T-cell (primary cell): ENCODE measurements at regions not wholly inside any gene's neighbourhood (a gene's known extent, or its start where the extent isn't known, plus 50 kb on each side); places are given as distances from the start of the nearest gene placed in this dataset.
A peak's percentile ranks its signal among the peaks of the same experiment; 100 is the strongest.

Experiments used
- ATAC-seq, 4 experiments: fragments of 200-7000 bp in 3 of 4; fragments of 150-1000 bp in 1 of 4; cut with Tn5 transposase; replicated peaks in 1 of 4; 1 replicate in 3 of 4; 2 replicates in 1 of 4; pipeline ENCODE4 v1.10.0; 2021; ENCODE audit warnings: moderate library complexity in 3 of 4, mild to moderate bottlenecking in 2 of 4, moderate number of reproducible peaks in 1 of 4
- CTCF ChIA-PET, 2 donors: fragments of 300-600 bp; sonication (Branson Sonifier 250); formaldehyde crosslinking; loops; one replicate each; lab custom pipeline; 2022; ENCODE audit warnings: antibody characterized with exemption in 2 of 2; lab: Charles Lee
- POLR2A ChIA-PET, 2 donors: fragments of 300-600 bp; sonication (Branson Sonifier 250); formaldehyde crosslinking; loops; one replicate each; lab custom pipeline; 2022; ENCODE audit warnings: antibody characterized with exemption in 2 of 2; lab: Charles Lee
- DNase-seq, 35 experiments: peaks; one replicate each; pipeline versions ENCODE4 v3.0.0 to v3.0.0-alpha.2; 2013 to 2023
- H3K27ac ChIP-seq: one replicate; pipeline ENCODE4 v1.5.1; 2013; ENCODE audit warnings: low read length
- H3K27me3 ChIP-seq, 2 experiments: replicated peaks in 1 of 2; 1 replicate in 1 of 2; 2 replicates in 1 of 2; pipeline versions ENCODE4 v1.6.1 to v1.7.0; 2013; ENCODE audit warnings: low read length in 1 of 2, mixed read lengths in 1 of 2; ENCODE audit not compliant: control insufficient read depth in 2 of 2, insufficient read depth in 2 of 2; ENCODE audit errors: extremely low read depth in 1 of 2
- H3K36me3 ChIP-seq, 2 donors: 1 replicate in 1 of 2; 2 replicates in 1 of 2; pipeline versions ENCODE4 v1.6.1 to v1.7.0; 2013; ENCODE audit warnings: low read length in 1 of 2; ENCODE audit not compliant: control insufficient read depth in 2 of 2, insufficient read depth in 1 of 2; ENCODE audit errors: extremely low read depth in 1 of 2
- H3K4me1 ChIP-seq, 2 experiments: 1 replicate in 1 of 2; 2 replicates in 1 of 2; pipeline versions ENCODE4 v1.6.1 to v1.7.0; 2013; ENCODE audit warnings: low read length in 2 of 2, mixed read lengths in 1 of 2; ENCODE audit not compliant: insufficient read depth in 2 of 2, control insufficient read depth in 1 of 2; ENCODE audit errors: extremely low read depth in 1 of 2
- H3K4me3 ChIP-seq, 2 donors: 1 replicate in 1 of 2; 2 replicates in 1 of 2; pipeline versions ENCODE4 v1.5.1 to v1.7.0; 2013; ENCODE audit warnings: mild to moderate bottlenecking in 2 of 2, low read length in 1 of 2, moderate library complexity in 1 of 2; ENCODE audit not compliant: control insufficient read depth in 1 of 2; ENCODE audit errors: extremely low read depth in 1 of 2
- H3K9me3 ChIP-seq: 2 replicates; pipeline ENCODE4 v1.7.0; 2013
- H3K27ac Mint-ChIP-seq, 2 donors: one replicate each; pipeline ENCODE4 v1.8.0; 2020 to 2021; ENCODE audit warnings: mild to moderate bottlenecking in 2 of 2, mixed read lengths in 2 of 2
- H3K27me3 Mint-ChIP-seq, 2 donors: one replicate each; pipeline ENCODE4 v1.8.0; 2021 to 2022; ENCODE audit warnings: mixed read lengths in 2 of 2
- H3K36me3 Mint-ChIP-seq: one replicate; pipeline ENCODE4 v1.8.0; 2021; ENCODE audit warnings: mixed read lengths
- H3K4me1 Mint-ChIP-seq, 3 donors: one replicate each; pipeline ENCODE4 v1.8.0; 2020 to 2022; ENCODE audit warnings: mixed read lengths in 3 of 3, mild to moderate bottlenecking in 1 of 3
- H3K4me3 Mint-ChIP-seq, 3 donors: one replicate each; pipeline ENCODE4 v1.8.0; 2020 to 2022; ENCODE audit warnings: mild to moderate bottlenecking in 3 of 3, mixed read lengths in 3 of 3, moderate library complexity in 3 of 3
- H3K9me3 Mint-ChIP-seq, 3 donors: one replicate each; pipeline ENCODE4 v1.8.0; 2020 to 2022; ENCODE audit warnings: mixed read lengths in 3 of 3
- WGBS: methylation state at CpG from one replicate; pipeline ENCODE4 v1.1.5; 2013; ENCODE audit warnings: missing lambda C conversion rate; ENCODE audit not compliant: insufficient coverage; 5-methylcytosine and 5-hydroxymethylcytosine counted together

- H3K4me3 ChIP-seq, result no peak overlapping the region
- ChIA-PET POLR2A (no interaction called here), CTCF (no interaction called here)
- H3K9me3 Mint-ChIP-seq, result no peaks in the 10 kb centered on the region
- H3K27ac ChIP-seq, result no peak overlapping the region
- H3K27me3 ChIP-seq, result no peaks in the 10 kb centered on the region
- no peak overlapping the region for H3K4me3 Mint-ChIP-seq
- no peaks in the 10 kb centered on the region for H3K4me1 Mint-ChIP-seq
- H3K27ac Mint-ChIP-seq, result no peak overlapping the region
- no peak for DNase-seq
- H3K36me3 Mint-ChIP-seq, result no peaks in the 10 kb centered on the region
- 83% methylated on average over 1 of the region's 1 CpG for WGBS
- H3K27me3 Mint-ChIP-seq, result no peaks in the 10 kb centered on the region
- H3K4me1 ChIP-seq, result no peaks in the 10 kb centered on the region
- no peaks in the 10 kb centered on the region for H3K36me3 ChIP-seq
- H3K9me3 ChIP-seq, result no peaks in the 10 kb centered on the region
- ATAC-seq, result no peak
These were observed 340.2 kb downstream of the SLCO4C1 start for GRCh38 chr5:101955891-101956290.

- no peaks in the 10 kb centered on the region for H3K36me3 Mint-ChIP-seq
- Histone ChIP-seq H3K4me3 (no peak overlapping the region), H3K9me3 (no peaks in the 10 kb centered on the region), H3K4me1 (no peaks in the 10 kb centered on the region), H3K27ac (no peak overlapping the region), H3K36me3 (no peaks in the 10 kb centered on the region), H3K27me3 (no peaks in the 10 kb centered on the region)
- DNase-seq, result no peak
- POLR2A ChIA-PET, result no interaction called here
- no peak overlapping the region for H3K4me3 Mint-ChIP-seq
- no peaks in the 10 kb centered on the region for H3K9me3 Mint-ChIP-seq
- no peak for ATAC-seq
- no peak overlapping the region for H3K27ac Mint-ChIP-seq
- no peaks in the 10 kb centered on the region for H3K27me3 Mint-ChIP-seq
- H3K4me1 Mint-ChIP-seq, result no peaks in the 10 kb centered on the region
- CTCF ChIA-PET, result no interaction called here
These were observed 346.1 kb downstream of the SLCO4C1 start for GRCh38 chr5:101950019-101950418.

GRCh38 chr5:101948615-101949014 lies 347.5 kb downstream of the SLCO4C1 start:
- no peaks in the 10 kb centered on the region for H3K9me3 ChIP-seq
- H3K4me3 ChIP-seq, result no peak overlapping the region
- ATAC-seq, result no peak
- Mint-ChIP-seq H3K4me1 (no peaks in the 10 kb centered on the region), H3K27me3 (no peaks in the 10 kb centered on the region), H3K27ac (no peak overlapping the region), H3K9me3 (no peaks in the 10 kb centered on the region), H3K4me3 (no peak overlapping the region), H3K36me3 (no peaks in the 10 kb centered on the region)
- no peaks in the 10 kb centered on the region for H3K36me3 ChIP-seq
- no peak overlapping the region for H3K27ac ChIP-seq
- H3K4me1 ChIP-seq, result no peaks in the 10 kb centered on the region
- DNase-seq, result no peak
- ChIA-PET CTCF (no interaction called here), POLR2A (no interaction called here)
- no peaks in the 10 kb centered on the region for H3K27me3 ChIP-seq
- no CpG with 5 or more reads among the region's 1 CpG for WGBS

GRCh38 chr5:101943784-101944183 lies 352.3 kb downstream of the SLCO4C1 start:
- no peak overlapping the region for H3K27ac Mint-ChIP-seq
- H3K4me3 Mint-ChIP-seq, result no peak overlapping the region
- Histone ChIP-seq H3K4me3 (no peak overlapping the region), H3K9me3 (no peaks in the 10 kb centered on the region), H3K36me3 (no peaks in the 10 kb centered on the region), H3K27ac (no peak overlapping the region), H3K27me3 (no peaks in the 10 kb centered on the region), H3K4me1 (no peaks in the 10 kb centered on the region)
- no peaks in the 10 kb centered on the region for H3K4me1 Mint-ChIP-seq
- CTCF ChIA-PET, result no interaction called here
- DNase-seq, result no peak
- H3K9me3 Mint-ChIP-seq, result no peaks in the 10 kb centered on the region
- POLR2A ChIA-PET, result no interaction called here
- H3K36me3 Mint-ChIP-seq, result no peaks in the 10 kb centered on the region
- no CpG with 5 or more reads among the region's 1 CpG for WGBS
- ATAC-seq, result no peak
- no peaks in the 10 kb centered on the region for H3K27me3 Mint-ChIP-seq

GRCh38 chr5:101942321-101942882 lies 353.7 kb downstream of the SLCO4C1 start:
- H3K9me3 Mint-ChIP-seq, result peaks cover 0 to 3% (median 0%) of the 10 kb centered on the region in 3 donors
- POLR2A ChIA-PET, result no interaction called here
- Histone ChIP-seq H3K9me3 (no peaks in the 10 kb centered on the region), H3K27me3 (no peaks in the 10 kb centered on the region), H3K4me1 (no peaks in the 10 kb centered on the region), H3K36me3 (no peaks in the 10 kb centered on the region), H3K27ac (no peak overlapping the region), H3K4me3 (no peak overlapping the region)
- CTCF ChIA-PET, result interaction anchor here in 1 of 2 donors (0.6 kb wide), 1 partner anchor 309 kb away, joined by 8 read pairs; no protein-coding TSS in a partner anchor
- ATAC-seq, result no peak
- no peaks in the 10 kb centered on the region for H3K27me3 Mint-ChIP-seq
- H3K4me3 Mint-ChIP-seq, result no peak overlapping the region
- DNase-seq, result peak in 1 of 35 experiments; percentile 4
- 60% methylated on average over 2 of the region's 8 CpGs for WGBS
- H3K27ac Mint-ChIP-seq, result no peak overlapping the region
- H3K36me3 Mint-ChIP-seq, result no peaks in the 10 kb centered on the region
- H3K4me1 Mint-ChIP-seq, result no peaks in the 10 kb centered on the region

GRCh38 chr5:101937041-101937440 lies 359.0 kb downstream of the SLCO4C1 start:
- Mint-ChIP-seq H3K27ac (no peak overlapping the region), H3K36me3 (no peaks in the 10 kb centered on the region), H3K4me3 (no peak overlapping the region), H3K4me1 (no peaks in the 10 kb centered on the region), H3K9me3 (peaks cover 0 to 3% (median 0%) of the 10 kb centered on the region in 3 donors), H3K27me3 (no peaks in the 10 kb centered on the region)
- POLR2A ChIA-PET, result no interaction called here
- H3K36me3 ChIP-seq, result no peaks in the 10 kb centered on the region
- DNase-seq (no peak), ATAC-seq (no peak)
- no peak overlapping the region for H3K4me3 ChIP-seq
- H3K4me1 ChIP-seq, result no peaks in the 10 kb centered on the region
- H3K27ac ChIP-seq, result no peak overlapping the region
- no CpG with 5 or more reads among the region's 2 CpGs for WGBS
- CTCF ChIA-PET, result no interaction called here
- no peaks in the 10 kb centered on the region for H3K9me3 ChIP-seq
- H3K27me3 ChIP-seq, result no peaks in the 10 kb centered on the region

- Mint-ChIP-seq H3K27me3 (no peaks in the 10 kb centered on the region), H3K27ac (no peak overlapping the region), H3K9me3 (peaks cover 0 to 3% (median 1%) of the 10 kb centered on the region in 3 donors), H3K4me3 (no peak overlapping the region), H3K4me1 (no peaks in the 10 kb centered on the region), H3K36me3 (no peaks in the 10 kb centered on the region)
- ATAC-seq, result no peak
- Histone ChIP-seq H3K4me3 (no peak overlapping the region), H3K36me3 (no peaks in the 10 kb centered on the region), H3K9me3 (no peaks in the 10 kb centered on the region), H3K27ac (no peak overlapping the region), H3K4me1 (no peaks in the 10 kb centered on the region), H3K27me3 (no peaks in the 10 kb centered on the region)
- POLR2A ChIA-PET, result no interaction called here
- no peak for DNase-seq
- CTCF ChIA-PET, result no interaction called here
These were observed 361.0 kb downstream of the SLCO4C1 start for GRCh38 chr5:101935086-101935485.
